ENCODE measurements at regions not wholly inside any gene's neighbourhood (a gene's known extent, or its start where the extent isn't known, plus 50 kb on each side); places are given as distances from the start of the nearest gene placed in this dataset.

DNA sequence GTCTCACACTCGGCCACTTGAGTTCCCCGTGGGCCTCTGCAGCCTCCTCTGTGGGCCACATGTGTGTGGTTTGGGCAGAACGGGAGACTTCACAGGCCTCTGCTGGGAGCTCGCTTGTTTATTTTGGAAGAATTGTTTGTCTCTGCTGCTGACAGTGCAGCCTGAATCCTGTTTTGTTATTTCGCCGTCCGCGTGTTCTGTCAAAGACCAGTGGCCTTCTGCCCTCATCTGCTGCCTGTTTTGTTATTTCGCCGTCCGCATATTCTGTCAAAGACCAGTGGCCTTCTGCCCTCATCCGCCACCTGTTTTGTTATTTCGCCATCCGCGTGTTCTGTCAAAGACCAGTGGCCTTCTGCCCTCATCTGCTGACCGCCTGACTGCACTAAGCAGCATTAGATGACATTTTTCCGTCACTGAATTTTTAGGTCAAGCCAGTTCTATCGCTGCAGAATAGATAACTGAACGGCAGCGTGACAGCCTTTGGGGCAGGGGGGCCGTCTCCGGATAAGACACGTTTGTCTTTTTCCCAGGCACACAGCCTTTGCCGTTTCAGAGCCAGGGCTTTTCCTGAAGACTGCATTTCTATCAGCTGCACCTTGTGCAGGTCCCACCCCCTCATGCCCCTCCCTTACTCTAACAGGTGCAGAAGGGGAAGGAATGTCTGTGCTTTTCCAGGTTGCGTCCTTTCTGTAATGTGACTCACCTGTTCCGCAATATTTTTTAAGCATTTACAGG, 158.5 kb upstream of the AFDN start (continued):
- TF ChIP-seq, protein P1, sequence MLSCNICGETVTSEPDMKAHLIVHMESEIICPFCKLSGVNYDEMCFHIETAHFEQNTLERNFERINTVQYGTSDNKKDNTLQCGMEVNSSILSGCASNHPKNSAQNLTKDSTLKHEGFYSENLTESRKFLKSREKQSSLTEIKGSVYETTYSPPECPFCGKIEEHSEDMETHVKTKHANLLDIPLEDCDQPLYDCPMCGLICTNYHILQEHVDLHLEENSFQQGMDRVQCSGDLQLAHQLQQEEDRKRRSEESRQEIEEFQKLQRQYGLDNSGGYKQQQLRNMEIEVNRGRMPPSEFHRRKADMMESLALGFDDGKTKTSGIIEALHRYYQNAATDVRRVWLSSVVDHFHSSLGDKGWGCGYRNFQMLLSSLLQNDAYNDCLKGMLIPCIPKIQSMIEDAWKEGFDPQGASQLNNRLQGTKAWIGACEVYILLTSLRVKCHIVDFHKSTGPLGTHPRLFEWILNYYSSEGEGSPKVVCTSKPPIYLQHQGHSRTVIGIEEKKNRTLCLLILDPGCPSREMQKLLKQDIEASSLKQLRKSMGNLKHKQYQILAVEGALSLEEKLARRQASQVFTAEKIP (CRISPR knock-in tag; IDR thresholded peaks at IDR 0.05; ENCODE audit: borderline replicate concordance): no peak
- TF ChIP-seq MLLT10 (CRISPR knock-in tag; IDR thresholded peaks at IDR 0.05): no peak
- peak; percentile 66 for TF ChIP-seq KDM2A (CRISPR knock-in tag; IDR thresholded peaks at IDR 0.05; ENCODE audit: borderline replicate concordance, low read depth)
- TF ChIP-seq IKZF4 (CRISPR knock-in tag; IDR thresholded peaks at IDR 0.05; ENCODE audit: borderline replicate concordance, low read depth, not compliant biosample characterization): peak; percentile 54
- TF ChIP-seq, protein P2, sequence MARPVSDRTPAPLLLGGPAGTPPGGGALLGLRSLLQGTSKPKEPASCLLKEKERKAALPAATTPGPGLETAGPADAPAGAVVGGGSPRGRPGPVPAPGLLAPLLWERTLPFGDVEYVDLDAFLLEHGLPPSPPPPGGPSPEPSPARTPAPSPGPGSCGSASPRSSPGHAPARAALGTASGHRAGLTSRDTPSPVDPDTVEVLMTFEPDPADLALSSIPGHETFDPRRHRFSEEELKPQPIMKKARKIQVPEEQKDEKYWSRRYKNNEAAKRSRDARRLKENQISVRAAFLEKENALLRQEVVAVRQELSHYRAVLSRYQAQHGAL (CRISPR knock-in tag; IDR thresholded peaks at IDR 0.05; ENCODE audit: not compliant biosample characterization): no peak
- peak; percentile 85; the same call in 1 of the 2 replicates for TF ChIP-seq GLI4 (CRISPR knock-in tag; IDR thresholded peaks at IDR 0.05; ENCODE audit: borderline replicate concordance)
- TF ChIP-seq, protein P3, sequence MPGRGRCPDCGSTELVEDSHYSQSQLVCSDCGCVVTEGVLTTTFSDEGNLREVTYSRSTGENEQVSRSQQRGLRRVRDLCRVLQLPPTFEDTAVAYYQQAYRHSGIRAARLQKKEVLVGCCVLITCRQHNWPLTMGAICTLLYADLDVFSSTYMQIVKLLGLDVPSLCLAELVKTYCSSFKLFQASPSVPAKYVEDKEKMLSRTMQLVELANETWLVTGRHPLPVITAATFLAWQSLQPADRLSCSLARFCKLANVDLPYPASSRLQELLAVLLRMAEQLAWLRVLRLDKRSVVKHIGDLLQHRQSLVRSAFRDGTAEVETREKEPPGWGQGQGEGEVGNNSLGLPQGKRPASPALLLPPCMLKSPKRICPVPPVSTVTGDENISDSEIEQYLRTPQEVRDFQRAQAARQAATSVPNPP (CRISPR knock-in tag; IDR thresholded peaks at IDR 0.05): peak; percentile 79; the same call in 1 of the 2 replicates
- TF ChIP-seq ZNF274 (CRISPR knock-in tag; IDR thresholded peaks at IDR 0.05): peak; percentile 72; the same call in 1 of the 2 replicates
- peak; percentile 56; the same call in 1 of the 2 replicates for TF ChIP-seq SIX4 (CRISPR knock-in tag; IDR thresholded peaks at IDR 0.05)
- TF ChIP-seq BRCA1 (CRISPR knock-in tag; IDR thresholded peaks at IDR 0.05): peak; percentile 54; the same call in 1 of the 2 replicates
- no peak; the same call in 1 of the 2 replicates for TF ChIP-seq REXO4 (CRISPR knock-in tag; IDR thresholded peaks at IDR 0.05; ENCODE audit: borderline replicate concordance)
- no peak for TF ChIP-seq STAT5B (CRISPR knock-in tag; IDR thresholded peaks at IDR 0.05)
- peak; percentile 84; the same call in 1 of the 2 replicates for TF ChIP-seq ZNF263 (CRISPR knock-in tag; IDR thresholded peaks at IDR 0.05)
- peak; percentile 76; the same call in 1 of the 2 replicates for TF ChIP-seq MIXL1 (CRISPR knock-in tag; IDR thresholded peaks at IDR 0.05)
- no peak for TF ChIP-seq HNRNPH1 (optimal IDR thresholded peaks at IDR 0.05; ENCODE audit: low read depth, low read length)
- TF ChIP-seq, protein P4, sequence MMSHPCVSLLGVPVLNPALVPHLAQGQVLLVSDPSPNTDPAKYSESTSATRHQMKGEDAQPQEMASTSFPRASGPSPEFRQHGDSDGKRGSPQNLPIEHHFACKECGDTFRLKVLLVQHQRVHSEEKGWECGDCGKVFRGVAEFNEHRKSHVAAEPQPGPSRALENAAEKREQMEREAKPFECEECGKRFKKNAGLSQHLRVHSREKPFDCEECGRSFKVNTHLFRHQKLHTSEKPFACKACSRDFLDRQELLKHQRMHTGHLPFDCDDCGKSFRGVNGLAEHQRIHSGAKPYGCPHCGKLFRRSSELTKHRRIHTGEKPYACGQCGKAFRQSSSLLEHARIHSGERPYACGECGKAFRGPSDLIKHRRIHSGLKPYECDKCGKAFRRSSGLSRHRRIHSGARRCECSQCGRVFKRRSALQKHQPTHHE (CRISPR knock-in tag; IDR thresholded peaks at IDR 0.05; ENCODE audit: borderline replicate concordance): peak; percentile 96; the same call in 1 of the 2 replicates
- TF ChIP-seq, protein P5, sequence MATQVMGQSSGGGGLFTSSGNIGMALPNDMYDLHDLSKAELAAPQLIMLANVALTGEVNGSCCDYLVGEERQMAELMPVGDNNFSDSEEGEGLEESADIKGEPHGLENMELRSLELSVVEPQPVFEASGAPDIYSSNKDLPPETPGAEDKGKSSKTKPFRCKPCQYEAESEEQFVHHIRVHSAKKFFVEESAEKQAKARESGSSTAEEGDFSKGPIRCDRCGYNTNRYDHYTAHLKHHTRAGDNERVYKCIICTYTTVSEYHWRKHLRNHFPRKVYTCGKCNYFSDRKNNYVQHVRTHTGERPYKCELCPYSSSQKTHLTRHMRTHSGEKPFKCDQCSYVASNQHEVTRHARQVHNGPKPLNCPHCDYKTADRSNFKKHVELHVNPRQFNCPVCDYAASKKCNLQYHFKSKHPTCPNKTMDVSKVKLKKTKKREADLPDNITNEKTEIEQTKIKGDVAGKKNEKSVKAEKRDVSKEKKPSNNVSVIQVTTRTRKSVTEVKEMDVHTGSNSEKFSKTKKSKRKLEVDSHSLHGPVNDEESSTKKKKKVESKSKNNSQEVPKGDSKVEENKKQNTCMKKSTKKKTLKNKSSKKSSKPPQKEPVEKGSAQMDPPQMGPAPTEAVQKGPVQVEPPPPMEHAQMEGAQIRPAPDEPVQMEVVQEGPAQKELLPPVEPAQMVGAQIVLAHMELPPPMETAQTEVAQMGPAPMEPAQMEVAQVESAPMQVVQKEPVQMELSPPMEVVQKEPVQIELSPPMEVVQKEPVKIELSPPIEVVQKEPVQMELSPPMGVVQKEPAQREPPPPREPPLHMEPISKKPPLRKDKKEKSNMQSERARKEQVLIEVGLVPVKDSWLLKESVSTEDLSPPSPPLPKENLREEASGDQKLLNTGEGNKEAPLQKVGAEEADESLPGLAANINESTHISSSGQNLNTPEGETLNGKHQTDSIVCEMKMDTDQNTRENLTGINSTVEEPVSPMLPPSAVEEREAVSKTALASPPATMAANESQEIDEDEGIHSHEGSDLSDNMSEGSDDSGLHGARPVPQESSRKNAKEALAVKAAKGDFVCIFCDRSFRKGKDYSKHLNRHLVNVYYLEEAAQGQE (IDR thresholded peaks at IDR 0.05; ENCODE audit: borderline replicate concordance in 1 of 2, low read depth in 1 of 2, low read length in 2 of 2): peak in 1 of 2 experiments; percentile 69; a peak in 1 of 4 replicates
- peak; percentile 97; the same call in 1 of the 2 replicates for TF ChIP-seq FOXC1 (CRISPR knock-in tag; IDR thresholded peaks at IDR 0.05; ENCODE audit: borderline replicate concordance)
- peak; percentile 97 for TF ChIP-seq FOXK1 (CRISPR knock-in tag; IDR thresholded peaks at IDR 0.05; ENCODE audit: borderline replicate concordance, low read depth)
- TF ChIP-seq ZNF572 (CRISPR knock-in tag; IDR thresholded peaks at IDR 0.05): no peak
